GM12878 (cell line): ENCODE measurements at regions not wholly inside any gene's neighbourhood (a gene's known extent, or its start where the extent isn't known, plus 50 kb on each side); places are given as distances from the start of the nearest gene placed in this dataset.

Source experiments
- ATAC-seq: fragments of 200-7000 bp; cut with Tn5 transposase; 3 replicates; pipeline ENCODE4 v1.9.1; 2020; ENCODE audit warnings: mild to moderate bottlenecking, moderate library complexity
- BruUV-seq: library from RNA; stranded (reverse); fragments of 400-500 nt; replicated peaks from 2 replicates; lab custom pipeline; 2021; lab: Mats Ljungman, UMichigan
- CTCF ChIA-PET: fragments of 300-600 bp; sonication (Branson Sonifier 250); formaldehyde crosslinking; extraction: SDS; loops from one replicate; lab custom pipeline; 2021; ENCODE audit warnings: inconsistent platforms; lab: Yijun Ruan, JAX
- POLR2A ChIA-PET: fragments of 350-600 bp; formaldehyde crosslinking; extraction: SDS; loops from one replicate; lab custom pipeline; 2021; ENCODE audit warnings: inconsistent platforms; lab: Charles Lee
- RAD21 ChIA-PET: fragments of 300-600 bp; sonication (Branson Sonifier 250); formaldehyde crosslinking; loops from one replicate; lab custom pipeline; 2023; ENCODE audit warnings: antibody characterized with exemption; ENCODE audit not compliant: unreplicated experiment; lab: Charles Lee
- SMC1A ChIA-PET: fragments of 300-600 bp; sonication (Branson Sonifier 250); formaldehyde crosslinking; loops from one replicate; lab custom pipeline; 2023; ENCODE audit not compliant: unreplicated experiment, uncharacterized antibody; lab: Charles Lee
- DNase-seq: peaks from one replicate; pipeline ENCODE4 v3.0.0-alpha.2; 2011; ENCODE audit warnings: low read depth, low spot score
- FAIRE-seq: peaks from 3 replicates; lab custom pipeline; 2011; peaks lifted over from hg19 to GRCh38; lab: Jason Lieb, UNC
- H2AFZ ChIP-seq: 2 replicates; pipeline ENCODE4 v1.6.0; 2011; ENCODE audit warnings: low read depth, low read length, control low read depth; ENCODE audit not compliant: control insufficient read depth
- H3K27ac ChIP-seq: 2 replicates; pipeline ENCODE4 v1.5.1; 2011; ENCODE audit warnings: control low read depth; ENCODE audit not compliant: control insufficient read depth, insufficient read depth
- H3K27me3 ChIP-seq, 2 experiments: replicated peaks in 1 of 2; 2 replicates each; pipeline versions ENCODE4 v1.6.0 to v1.6.1; 2011; ENCODE audit warnings: low read length in 1 of 2; ENCODE audit not compliant: control insufficient read depth in 2 of 2, insufficient read depth in 2 of 2
- H3K36me3 ChIP-seq, 2 experiments: 2 replicates each; pipeline ENCODE4 v1.5.1; 2011; ENCODE audit warnings: low read length in 1 of 2; ENCODE audit not compliant: control insufficient read depth in 2 of 2, insufficient read depth in 2 of 2
- H3K4me1 ChIP-seq: 2 replicates; pipeline ENCODE4 v1.6.1; 2011; ENCODE audit warnings: mild to moderate bottlenecking, low read length, moderate library complexity, mixed read lengths; ENCODE audit not compliant: control insufficient read depth, insufficient read depth
- H3K4me2 ChIP-seq: 2 replicates; pipeline ENCODE4 v1.6.0; 2011; ENCODE audit warnings: control low read depth; ENCODE audit not compliant: control insufficient read depth, insufficient read depth
- H3K4me3 ChIP-seq: fragments of 200-600 bp; sonication (generic); 2 replicates; pipeline ENCODE4 v1.5.1; 2016
- H3K79me2 ChIP-seq: 2 replicates; pipeline ENCODE4 v1.6.0; 2011; ENCODE audit warnings: low read length; ENCODE audit not compliant: control insufficient read depth, insufficient read depth
- H3K9ac ChIP-seq: 2 replicates; pipeline ENCODE4 v1.8.0; 2011; ENCODE audit warnings: low read length, control low read depth, mixed read lengths; ENCODE audit not compliant: control insufficient read depth, insufficient read depth
- H3K9me3 ChIP-seq: replicated peaks from 3 replicates; pipeline ENCODE4 v1.5.1; 2011; ENCODE audit warnings: mild to moderate bottlenecking, low read length; ENCODE audit not compliant: control insufficient read depth, insufficient read depth
- H4K20me1 ChIP-seq: 2 replicates; pipeline ENCODE4 v1.6.0; 2011; ENCODE audit not compliant: control insufficient read depth, insufficient read depth
- ASH2L ChIP-seq: fragments of 300-600, 200-600 bp; sonication (generic); IDR thresholded peaks from 2 replicates; pipeline ENCODE4 v1.6.1; 2017; ENCODE audit warnings: low read depth, mild to moderate bottlenecking, borderline replicate concordance
- IRF5 ChIP-seq: fragments of 450-650 bp; IDR thresholded peaks from 2 replicates; pipeline ENCODE4 v1.6.1; 2017; ENCODE audit warnings: borderline replicate concordance
- NR2F1 ChIP-seq: fragments of 450-650 bp; conservative IDR thresholded peaks from 2 replicates; pipeline ENCODE4 v1.6.1; 2017; ENCODE audit warnings: mild to moderate bottlenecking
- PKNOX1 ChIP-seq: fragments of 450-650 bp; IDR thresholded peaks from 2 replicates; pipeline ENCODE4 v1.6.1; 2016; ENCODE audit warnings: mild to moderate bottlenecking
- STAT1 ChIP-seq: fragments of 450-650 bp; conservative IDR thresholded peaks from 2 replicates; pipeline ENCODE4 v1.6.1; 2014; ENCODE audit warnings: antibody characterized with exemption, mild to moderate bottlenecking
- ZNF592 ChIP-seq: fragments of 450-650 bp; IDR thresholded peaks from 2 replicates; pipeline ENCODE4 v1.6.1; 2017; ENCODE audit warnings: mild to moderate bottlenecking, moderate library complexity
- WGBS: methylation state at CpG from one replicate; pipeline ENCODE4 v1.1.6; 2016; ENCODE audit warnings: low lambda C conversion rate; ENCODE audit not compliant: insufficient replicate concordance, insufficient coverage; ENCODE audit errors: missing lambda C conversion rate; 5-methylcytosine and 5-hydroxymethylcytosine counted together
- in situ Hi-C: fragments of 300-500 bp; cut with MboI; formaldehyde crosslinking; loops from 9 replicates; pipeline ENCODE4 v1.14.3; 2018; ENCODE audit warnings: mixed read lengths
- intact Hi-C: fragments of 100-400 bp; cut with micrococcal nuclease; formaldehyde crosslinking; loops from one replicate; pipeline ENCODE4 v1.14.2; 2022; ENCODE audit not compliant: unreplicated experiment

GRCh38 chr3:18888370-18888769, 259.9 kb upstream of the KCNH8 start:
- Histone ChIP-seq H4K20me1 (no peaks in the 10 kb centered on the region), H3K4me1 (no peaks in the 10 kb centered on the region), H3K27ac (no peak overlapping the region), H3K9ac (no peak overlapping the region), H3K27me3 (no peaks in the 10 kb centered on the region; a peak in 1 of 4 replicates), H3K79me2 (no peaks in the 10 kb centered on the region), H3K4me3 (no peak overlapping the region), H3K4me2 (no peak overlapping the region), H3K9me3 (no peaks in the 10 kb centered on the region), H2AFZ (no peak overlapping the region), H3K36me3 (no peaks in the 10 kb centered on the region)
- ChIA-PET POLR2A (no interaction called here), CTCF (interaction anchor here (0.7 kb wide), 1 partner anchor 20 kb away, joined by 3 read pairs; no protein-coding TSS in a partner anchor), RAD21 (interaction anchor here (0.6 kb wide), 1 partner anchor 14 kb away, joined by 3 read pairs; no protein-coding TSS in a partner anchor), SMC1A (no interaction called here)
- intact Hi-C loops (no loop called here), in situ Hi-C loops (no loop called here)
- 66% methylated on average over 4 of the region's 4 CpGs for WGBS
- ATAC-seq (no peak), FAIRE-seq (no peak), DNase-seq (no peak)
- TF ChIP-seq ZNF592 = no peak
- no peak for TF ChIP-seq STAT1
- TF ChIP-seq ASH2L = no peak
- no peak for TF ChIP-seq NR2F1
- TF ChIP-seq PKNOX1 = no peak
- TF ChIP-seq IRF5 = no peak
- BruUV-seq = no TSS peak
